ENCODE measurements at regions not wholly inside any gene's neighbourhood (a gene's known extent, or its start where the extent isn't known, plus 50 kb on each side); places are given as distances from the start of the nearest gene placed in this dataset.
"Not testable (repeated sequence)": the region's sequence is repeated elsewhere in the genome, so short reads cannot be mapped to it uniquely, and the experiment has no call there.

DNA sequence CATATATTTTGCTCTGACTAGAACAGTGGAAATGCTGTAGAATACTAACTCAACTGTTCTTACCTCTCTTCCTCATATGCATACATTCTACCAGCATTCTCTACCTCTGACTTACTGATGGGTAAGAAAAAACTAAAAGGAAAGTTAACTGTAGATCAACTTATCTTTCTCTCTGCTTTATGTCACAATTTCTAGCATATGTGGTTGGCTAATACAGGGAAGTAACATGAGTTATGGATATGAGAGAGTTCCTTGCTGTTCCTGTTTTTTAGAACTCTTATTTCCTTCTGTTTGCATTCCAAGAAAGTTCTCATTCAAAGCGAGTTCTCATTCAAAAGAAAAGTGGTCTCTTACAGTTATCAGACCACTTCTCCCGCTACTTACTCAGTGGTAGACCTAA is 226.8 kb upstream of the SGK1 start:
- DNase-seq = no peak

DNA sequence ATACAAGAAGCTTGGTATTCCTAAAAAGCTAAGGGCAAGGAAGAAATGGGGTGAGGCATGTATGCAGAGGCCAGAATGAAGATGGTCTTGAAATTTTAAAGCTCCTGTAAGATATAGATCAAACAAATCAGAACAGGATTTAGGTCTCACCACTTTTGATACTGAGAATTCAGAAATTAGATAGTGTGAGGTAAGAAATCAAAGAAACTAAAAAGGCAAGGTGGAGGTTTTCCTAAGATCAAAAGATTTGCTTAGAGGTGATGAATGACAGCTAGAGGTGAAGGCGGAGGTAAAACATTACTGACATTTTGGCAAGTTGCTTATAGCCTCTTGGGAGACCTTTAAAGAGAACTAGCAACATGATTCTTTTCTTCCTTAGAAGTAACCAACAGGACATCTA is 225.2 kb upstream of the SGK1 start:
- no peak for DNase-seq

DNA sequence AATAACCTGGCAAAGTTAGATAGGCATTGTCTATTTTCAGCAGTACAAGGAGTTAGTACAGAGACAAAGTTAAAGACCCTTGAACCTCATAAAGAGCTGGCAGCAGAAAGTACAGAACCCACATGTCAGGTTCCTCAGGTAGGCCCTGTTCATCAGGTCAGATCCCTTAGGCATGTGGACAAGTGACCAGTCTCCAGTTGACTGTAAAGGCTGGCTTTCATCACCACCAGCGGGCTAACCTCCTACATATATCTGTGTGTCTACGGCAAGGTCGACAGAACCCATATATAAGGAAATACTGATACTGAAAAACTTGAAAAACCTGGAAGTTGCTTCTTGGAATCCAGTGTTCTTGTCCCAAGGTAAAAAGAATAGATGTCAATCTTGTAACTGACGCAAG is 223.1 kb upstream of the SGK1 start:
- no peak for DNase-seq

DNA sequence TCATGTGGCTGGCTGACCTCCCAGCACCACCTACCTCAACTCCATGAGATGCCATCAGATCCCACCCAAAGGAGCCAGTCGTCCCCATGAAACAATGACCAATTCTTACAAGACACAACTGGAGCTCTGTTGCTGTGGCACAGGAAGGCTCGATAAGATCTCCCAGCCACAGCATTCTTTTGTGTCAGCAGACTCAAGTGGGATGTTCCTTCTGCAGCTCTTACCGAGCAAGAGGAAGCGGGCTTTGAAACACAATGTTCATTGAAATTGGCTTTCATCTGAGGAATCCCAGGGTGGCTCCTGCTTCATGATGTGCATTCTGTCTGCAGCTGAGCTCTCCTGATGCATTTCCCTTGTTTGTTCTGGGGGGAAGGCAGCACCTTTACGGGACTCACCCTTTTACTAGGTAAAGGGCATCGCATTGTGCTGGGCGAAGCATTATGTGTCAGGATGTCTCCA is 222.0 kb upstream of the SGK1 start:
- no peak for DNase-seq

DNA sequence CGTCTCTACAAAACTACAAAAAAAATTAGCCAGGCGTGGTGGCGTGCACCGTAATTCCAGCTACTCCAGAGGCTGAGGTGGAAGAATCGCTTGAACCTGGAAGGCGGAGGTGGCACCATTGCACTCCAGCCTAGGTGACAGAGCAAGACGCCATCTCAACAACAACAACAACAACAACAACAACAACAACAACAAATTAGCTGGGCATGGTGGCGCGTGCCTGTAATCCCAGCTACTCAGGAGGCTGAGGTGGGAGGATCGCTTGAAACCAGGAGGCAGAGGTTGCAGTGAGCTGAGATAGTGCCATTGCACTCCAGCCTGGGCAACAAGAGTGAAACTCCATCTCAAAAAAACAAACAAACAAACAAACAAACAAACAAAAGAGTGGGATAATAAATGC is 219.9 kb upstream of the SGK1 start:
- DNase-seq = not testable (repeated sequence)

DNA sequence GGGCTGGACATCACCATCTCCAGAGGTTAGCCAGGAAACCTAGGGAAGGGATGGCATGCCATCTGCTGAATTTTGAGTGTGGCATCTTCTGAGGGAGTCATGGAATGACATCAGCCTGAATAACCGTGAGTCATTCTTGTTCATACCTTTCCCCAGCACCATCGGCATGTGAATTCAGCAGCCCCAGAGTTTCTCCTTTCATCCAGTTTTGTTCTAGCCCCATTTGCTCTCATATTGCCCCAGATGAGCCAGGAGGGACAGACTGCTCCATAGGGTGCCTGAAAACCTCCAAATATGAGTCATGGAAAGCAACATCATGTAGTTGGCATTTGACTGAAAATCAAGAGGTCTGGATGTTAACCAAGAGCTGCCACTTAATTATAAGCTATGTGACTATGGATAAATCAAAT is 219.2 kb upstream of the SGK1 start:
- DNase-seq = no peak

DNA sequence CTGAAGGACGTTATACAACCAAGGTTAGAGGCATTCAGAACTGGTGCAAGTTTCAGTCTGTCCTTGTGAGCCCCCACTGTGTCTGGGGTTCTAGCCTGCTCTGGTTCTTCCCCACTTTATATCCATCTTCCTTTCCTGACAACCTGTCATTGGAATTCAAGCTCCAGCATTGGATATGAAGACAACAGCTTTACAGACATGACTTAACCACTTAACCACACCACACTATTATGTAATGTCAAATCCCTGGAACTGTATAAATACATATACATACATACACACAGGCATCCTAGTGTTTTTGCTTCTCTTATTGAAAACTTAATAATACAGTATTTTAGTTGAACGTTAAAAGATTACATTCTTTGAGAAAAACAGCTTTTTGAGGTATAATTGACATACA is 217.9 kb upstream of the SGK1 start:
- no peak for DNase-seq

DNA sequence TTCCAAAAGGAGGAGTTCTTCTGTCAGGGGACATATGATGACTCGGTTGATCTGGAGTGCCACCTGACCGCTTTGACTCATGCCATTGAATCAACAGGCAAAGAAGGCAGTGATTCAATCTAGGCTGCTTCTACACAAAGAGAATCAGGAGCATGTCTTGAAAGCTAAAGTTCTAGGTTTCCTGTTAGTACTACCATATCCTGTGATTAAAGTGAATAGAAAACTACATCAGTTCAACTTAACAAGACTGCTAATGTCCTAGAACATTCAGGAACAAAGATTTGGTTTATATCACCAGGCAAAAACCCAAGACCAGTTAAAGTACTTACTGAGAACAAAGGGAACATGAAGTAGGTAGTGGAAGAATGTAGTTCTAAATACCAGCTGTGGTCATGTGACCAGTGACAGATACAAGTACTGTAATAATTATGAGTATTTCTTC is 216.8 kb upstream of the SGK1 start:
- no peak for DNase-seq

DNA sequence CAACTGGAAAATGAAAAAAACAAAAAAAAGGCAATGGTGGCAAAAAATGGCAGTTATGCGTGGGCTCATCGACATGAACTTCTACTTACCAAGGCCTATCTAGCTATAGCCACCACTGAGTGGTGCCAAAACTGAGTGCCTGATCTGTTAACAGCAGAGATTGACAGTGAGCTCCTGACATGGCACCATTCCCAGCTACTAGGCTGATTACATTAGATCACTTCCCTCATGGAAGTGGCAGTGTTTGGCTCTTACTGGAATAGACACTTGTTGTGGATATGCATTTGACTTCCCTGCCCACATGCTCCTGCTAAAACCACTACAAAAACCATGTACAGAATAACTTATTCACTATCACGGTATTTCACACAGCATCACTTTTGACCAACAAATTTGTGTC is 216.1 kb upstream of the SGK1 start:
- no peak for DNase-seq

DNA sequence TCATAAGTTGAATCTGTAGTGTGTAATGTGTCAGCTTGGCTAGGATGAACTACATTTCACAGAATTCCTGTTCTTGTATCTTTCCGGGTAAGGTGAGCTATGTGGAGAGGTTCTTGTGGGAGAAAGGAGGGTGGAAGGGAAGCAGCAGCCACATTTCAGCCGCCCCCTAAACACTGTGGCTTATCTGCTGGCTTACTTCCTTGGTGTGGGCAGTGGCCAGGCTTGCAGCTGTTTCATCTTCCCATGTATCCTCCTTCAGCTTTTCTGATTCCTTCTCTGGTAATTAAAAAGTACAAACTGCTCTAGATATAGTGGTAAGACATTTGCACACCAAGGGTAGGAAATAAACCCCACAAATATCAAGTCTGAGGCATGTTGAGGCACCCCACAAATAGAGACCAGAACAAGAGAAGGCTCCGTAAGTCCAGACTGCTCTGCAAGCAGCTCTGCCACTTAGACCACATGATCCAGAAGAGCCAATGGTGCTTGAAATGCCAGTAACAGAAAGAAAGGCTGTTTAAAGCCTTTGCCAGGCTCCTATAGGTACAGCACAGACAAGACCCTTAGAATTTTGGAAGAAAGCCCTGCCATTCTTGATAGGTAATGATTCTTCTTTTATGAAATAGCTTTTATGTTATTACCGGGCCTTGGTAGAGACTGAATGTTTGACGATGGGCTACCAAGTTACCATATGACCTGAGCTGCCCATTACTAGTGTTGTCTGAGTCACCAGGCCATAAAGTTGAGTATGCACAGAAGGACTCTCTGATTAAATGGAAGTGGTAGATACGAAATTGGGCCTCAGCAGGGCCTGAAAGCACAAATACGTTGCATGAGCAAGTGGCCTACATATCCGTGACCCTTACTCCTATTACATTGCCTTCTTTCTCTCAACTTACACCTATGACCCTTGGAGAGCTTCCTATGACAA is 215.0 kb upstream of the SGK1 start:
- DNase-seq = no peak

DNA sequence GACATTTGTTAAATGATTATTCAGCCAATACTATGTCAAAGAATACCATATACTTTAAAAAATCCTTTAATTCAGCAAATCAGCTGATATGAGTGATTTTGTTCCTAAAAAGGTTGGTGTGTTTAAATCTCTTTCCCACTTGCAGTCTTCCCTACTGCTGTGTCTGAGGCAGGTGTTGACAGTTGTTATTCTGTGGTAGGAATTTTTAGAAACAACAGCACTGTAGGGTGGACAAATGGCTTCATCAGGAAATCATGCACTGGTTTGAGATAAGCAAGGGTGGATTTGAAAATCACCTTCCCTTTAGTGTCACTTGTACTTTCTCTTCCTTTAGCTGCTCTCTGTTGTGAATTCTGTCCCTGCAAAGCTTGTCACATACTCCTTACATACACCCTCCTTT is 213.7 kb upstream of the SGK1 start:
- no peak for DNase-seq

DNA sequence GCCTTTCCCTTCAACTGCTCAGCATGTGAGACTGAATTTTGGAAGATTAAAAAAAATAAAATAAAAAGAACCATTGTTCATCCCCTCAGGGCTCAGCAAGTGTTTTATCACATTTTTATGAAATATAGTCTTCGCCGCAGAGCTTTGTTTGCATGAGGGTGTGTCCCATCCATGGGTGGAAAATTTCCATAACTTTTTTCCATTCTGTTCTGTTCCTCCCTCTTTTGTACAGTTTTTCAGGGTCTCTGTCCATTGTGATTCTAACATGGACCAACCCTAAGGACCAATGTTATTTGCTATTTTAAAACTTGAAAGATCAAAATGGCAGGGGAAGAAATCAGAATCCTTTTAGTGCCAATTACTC is 213.3 kb upstream of the SGK1 start:
- DNase-seq = no peak

DNA sequence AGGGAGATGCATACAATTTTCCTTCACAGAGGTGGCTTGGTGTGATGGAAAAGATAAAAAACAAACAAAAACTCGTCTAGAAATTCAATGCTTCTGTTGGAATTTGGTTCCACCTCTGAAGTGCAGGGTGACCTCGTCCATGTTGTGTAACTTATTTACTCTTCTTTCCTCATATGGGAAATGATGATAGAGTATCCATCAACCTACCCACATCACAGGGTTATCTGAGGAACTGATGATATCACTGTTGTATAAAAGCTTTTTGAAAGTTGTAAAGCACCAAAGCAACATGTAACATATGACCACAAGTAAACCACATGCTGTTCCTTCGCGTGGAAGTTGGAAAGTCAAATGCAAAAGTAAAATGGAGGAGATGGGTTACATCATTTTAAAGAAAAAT is 212.0 kb upstream of the SGK1 start:
- no peak for DNase-seq

DNA sequence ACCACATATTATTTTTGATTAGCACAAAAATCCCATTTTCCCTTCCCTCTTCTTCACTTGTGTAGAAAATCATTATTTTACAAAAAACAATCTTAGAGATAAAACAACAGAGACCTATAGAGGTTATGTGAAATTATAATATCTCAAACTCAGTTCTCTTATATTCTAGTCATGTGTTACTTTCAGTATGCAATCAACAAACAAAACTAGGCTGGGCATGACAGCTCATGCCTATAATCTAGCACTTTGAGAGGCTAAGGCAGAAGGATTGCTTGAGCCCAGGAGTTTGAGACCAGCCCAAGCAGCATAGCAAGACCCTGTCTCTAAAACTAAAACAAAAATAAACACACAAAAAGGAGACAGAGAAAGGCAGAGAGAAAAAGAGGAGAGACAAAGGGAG is 211.4 kb upstream of the SGK1 start:
- DNase-seq = no peak

DNA sequence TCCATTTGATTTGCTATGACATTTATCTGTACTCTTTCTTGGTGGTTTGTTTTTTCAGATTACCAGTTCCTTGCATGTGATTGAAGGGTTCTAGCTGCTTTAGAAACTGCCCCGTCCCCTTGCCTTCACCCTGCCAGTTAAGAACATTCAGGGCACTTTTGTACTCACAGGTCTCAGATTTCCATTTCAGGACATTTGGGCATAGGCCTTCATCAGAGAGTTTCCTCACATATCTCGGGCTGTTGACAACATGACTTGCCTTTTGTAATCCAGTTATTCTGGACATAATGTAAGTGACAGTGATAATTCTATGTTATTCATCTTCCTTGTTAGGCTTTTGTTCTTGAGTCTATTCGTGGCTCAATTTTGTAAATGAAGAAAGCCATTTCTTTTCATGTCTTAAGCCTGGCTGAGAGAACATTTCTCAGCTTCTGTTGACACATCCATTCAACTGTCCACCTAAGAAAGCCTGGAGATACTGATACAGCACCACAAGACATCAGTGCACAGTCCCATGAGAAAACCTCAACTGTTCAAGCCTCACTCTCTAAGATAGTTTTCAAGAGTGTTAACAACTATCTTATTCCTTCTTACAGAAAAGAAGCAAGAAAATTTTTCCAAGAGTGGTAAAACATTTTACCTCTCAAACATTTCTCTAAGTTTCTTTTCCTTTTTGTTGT is 209.3 kb upstream of the SGK1 start:
- DNase-seq = no peak

DNA sequence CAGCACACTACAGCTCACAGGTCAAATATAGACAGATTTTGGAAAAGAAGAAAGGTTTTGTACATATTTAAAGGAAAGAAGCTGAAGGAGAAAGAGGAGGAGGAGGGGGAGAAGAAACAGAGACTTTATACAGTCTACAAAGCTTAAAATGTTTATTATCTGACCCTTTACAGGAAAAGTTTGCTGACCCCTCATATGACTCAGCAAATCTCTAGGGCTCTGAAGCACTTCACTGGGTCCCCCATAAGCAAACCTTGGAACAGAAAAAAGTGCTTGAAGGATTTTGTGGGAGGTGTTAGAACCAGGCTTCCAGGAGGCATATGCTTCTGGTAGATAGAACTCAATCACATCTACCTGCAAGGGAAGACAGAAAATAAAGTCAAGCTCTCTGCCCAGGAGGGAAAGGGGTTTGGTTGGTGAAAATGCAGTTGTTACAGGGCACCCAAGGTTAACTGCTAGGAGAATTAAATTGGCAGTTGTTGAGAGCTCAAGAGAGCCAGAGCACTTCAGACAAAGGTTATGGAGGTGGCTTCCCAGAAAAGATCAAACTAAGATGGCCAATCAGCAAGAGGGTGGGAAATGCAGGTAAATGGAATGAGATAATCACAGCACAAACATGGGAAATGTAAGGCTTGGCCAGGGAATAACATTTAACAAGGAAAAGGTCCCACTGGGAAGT is 207.4 kb upstream of the SGK1 start:
- no peak for DNase-seq

DNA sequence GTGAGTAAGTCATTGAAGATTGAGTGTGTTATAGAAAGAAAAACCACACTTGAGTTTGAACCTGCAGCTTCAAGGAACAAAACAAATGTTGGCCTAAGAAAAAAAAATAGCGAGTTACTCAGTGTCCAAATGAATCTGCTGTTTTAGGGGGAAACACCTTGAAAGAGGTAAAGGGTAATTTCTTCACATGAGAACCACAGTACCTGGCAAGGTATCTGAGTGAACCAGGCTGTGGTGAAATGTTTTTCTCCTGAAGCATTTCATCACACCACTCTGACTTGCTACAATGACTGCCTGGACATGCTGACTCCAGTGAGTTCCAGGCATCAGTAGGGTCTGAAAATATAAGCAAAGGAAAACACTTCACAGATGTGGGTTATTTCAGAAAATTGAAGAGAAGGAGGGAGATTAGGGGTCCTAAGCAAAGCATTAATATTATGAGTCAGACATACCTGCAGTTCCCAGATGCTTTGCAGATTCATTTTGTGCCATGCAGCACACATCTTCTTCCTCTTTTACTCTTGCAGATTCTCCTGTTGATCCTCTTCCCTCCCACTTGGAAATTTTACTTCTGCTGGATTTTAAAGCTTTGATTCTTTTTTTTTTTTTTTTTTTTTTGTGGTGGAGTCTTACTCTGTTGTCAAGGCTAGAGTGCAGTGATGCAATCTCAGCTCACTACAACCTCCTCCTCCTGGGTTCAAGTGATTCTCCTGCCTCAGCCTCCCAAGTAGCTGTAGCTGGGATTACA is 206.2 kb upstream of the SGK1 start:
- no peak for DNase-seq

DNA sequence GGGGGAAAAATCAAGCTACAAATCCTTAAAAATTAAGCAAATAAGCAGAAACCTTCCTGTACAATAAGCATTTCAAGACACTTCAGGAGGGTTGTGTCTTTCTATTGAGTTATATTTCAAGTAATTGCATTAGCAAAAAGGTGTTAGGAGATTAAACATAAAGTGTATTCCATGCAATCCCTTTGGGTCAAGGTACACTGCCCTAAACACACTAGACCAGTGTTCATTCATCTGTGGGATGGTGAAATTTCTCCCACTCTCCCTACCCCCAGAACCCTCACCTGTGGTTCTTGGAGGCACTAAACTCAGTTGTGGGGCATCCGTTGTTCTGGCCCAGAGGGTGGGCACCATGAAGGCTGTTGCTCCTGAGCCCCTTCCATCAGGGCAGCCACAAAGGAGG is 205.1 kb upstream of the SGK1 start:
- DNase-seq = no peak

DNA sequence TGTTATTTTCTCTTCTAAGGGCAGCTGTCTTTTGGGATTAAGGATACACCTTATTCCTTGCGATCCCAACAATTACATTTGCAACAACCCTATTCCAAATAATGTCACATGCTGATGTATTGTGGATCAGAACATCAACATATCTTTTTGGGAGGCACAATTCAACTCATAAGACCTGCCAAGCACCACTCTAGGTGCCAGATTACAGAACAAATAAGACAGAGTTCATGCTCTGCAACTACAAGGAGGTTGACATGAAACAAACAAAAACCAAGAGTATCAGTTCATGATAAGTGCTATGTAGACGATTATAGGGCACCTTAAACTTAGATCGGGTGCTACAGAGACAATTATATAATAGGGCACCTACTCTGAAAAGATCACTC is 203.2 kb upstream of the SGK1 start:
- DNase-seq = no peak

DNA sequence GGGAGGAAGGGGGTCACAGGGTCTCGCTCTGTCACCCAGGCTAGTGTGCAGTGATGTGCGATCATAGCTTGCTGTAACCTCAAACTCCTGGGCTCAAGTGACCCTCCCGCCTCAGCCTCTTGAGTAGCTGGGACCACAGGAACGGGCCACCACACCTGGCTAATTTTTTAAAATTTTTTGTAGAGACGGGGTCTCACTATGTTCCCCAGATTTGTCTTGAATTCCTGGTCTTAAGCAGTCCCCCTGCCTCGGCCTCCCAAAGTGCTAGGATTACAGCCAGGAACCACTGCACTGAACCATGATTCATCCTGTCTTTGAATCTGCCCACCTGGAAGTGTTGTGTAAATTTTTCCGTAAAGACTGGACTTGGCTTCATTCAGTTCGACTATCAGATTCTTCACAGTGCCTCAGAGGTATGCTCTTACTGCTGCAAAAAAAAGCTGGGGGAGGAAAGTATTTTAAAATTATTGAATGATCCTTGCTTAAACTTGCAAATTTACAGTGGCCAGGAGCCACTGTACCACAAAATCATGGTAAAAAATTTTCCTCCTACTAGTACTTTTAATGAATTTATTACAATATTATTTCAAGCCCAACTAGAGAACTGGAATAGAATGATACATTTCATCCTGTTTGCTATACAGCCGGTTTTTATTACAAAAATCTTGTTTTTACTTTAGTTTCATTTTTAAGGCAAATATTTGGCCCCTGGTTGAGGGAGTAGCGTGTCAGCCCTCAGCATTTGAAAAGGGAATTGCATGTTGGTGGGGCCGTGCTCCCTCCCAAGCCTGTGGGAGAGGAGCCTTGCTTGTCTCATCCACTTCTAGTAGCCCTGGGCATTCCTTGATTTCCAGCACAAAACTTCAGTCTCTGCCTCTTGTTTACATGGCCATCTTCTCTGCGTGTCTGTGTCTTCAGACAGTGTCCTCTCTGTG is 202.5 kb upstream of the SGK1 start:
- DNase-seq = no peak

DNA sequence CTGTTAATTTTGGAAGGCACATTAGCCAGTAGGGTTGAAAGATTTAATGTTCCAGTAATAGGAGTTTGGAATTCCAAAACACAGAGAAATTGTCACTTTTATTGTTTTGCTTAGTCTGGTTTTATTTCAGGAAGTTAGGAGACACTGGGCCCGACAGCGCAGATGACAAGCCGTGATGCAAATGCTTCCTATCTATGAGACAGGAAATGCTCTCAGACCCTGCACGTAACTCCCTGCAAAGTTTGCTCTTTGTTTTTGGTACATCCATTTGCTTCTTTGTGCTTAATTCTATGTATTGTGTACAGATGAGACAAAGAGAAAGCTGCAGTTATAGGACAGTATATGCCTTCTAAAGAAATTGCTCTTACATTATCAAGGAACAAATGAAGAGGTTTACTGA is 201.6 kb upstream of the SGK1 start:
- DNase-seq = peak in 1 of 2 experiments; percentile 25

DNA sequence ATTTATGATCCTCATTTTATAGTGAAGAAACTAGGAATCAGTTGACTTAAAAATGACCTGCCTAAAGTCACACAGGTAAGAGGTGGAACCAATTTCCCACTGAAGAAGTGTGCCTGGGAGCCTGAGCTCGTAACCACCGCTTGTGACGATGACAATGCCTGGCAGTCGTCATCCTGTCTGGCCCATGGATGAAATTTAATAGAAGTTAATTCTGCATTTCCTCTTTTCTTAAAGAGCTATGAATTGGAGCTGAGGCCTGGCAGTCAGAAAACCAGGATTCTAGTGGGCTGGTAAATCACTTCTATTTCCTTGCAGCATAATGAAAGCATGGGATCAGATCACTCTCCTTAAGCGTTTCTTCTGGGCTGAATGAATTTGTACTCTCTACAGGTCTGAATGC is 200.0 kb upstream of the SGK1 start:
- DNase-seq = no peak

Data from activated T-cell treated with anti-CD3 and anti-CD28 coated beads, Interleukin-2, amount 50 U/mL, for 48 hours (primary cell).